K562 (cell line): ENCODE measurements at regions not wholly inside any gene's neighbourhood (a gene's known extent, or its start where the extent isn't known, plus 50 kb on each side); places are given as distances from the start of the nearest gene placed in this dataset.

Experiments used
- ATAC-seq: fragments of 200-7000 bp; cut with Tn5 transposase; 3 replicates; pipeline ENCODE4 v1.9.1; 2020; ENCODE audit warnings: moderate library complexity
- BruUV-seq: library from RNA; stranded (reverse); fragments of 400-500 nt; replicated peaks from 2 replicates; lab custom pipeline; 2021; lab: Mats Ljungman, UMichigan
- CTCF ChIA-PET: fragments of 300-600 bp; formaldehyde crosslinking; extraction: SDS; loops from one replicate; lab custom pipeline; 2021; ENCODE audit warnings: low intra/inter-chr PET ratio; lab: Yijun Ruan, JAX
- POLR2A ChIA-PET: fragments of 300-600, 350-650 bp; sonication (Branson Sonifier 250); formaldehyde crosslinking; extraction: SDS; loops from one replicate; lab custom pipeline; 2021; ENCODE audit warnings: antibody characterized with exemption, inconsistent platforms; lab: Yijun Ruan, JAX
- DNase-seq, 4 experiments: peaks; one replicate each; pipeline versions ENCODE4 v3.0.0 to v3.0.0-alpha.2; 2011 to 2018; ENCODE audit warnings: low spot score in 3 of 4, mixed read lengths in 3 of 4; ENCODE audit errors: extremely low read depth in 1 of 4
- FAIRE-seq: peaks from 2 replicates; lab custom pipeline; 2011; peaks lifted over from hg19 to GRCh38; lab: Jason Lieb, UNC
- H2AFZ ChIP-seq: 2 replicates; pipeline ENCODE4 v1.6.0; 2011; ENCODE audit warnings: low read depth, low read length, control low read depth, inconsistent platforms
- H3K27ac ChIP-seq: fragments of 200-600 bp; 3 replicates; pipeline ENCODE4 v1.8.0; 2011; ENCODE audit warnings: low read depth, mild to moderate bottlenecking, control low read depth, inconsistent platforms, low read length, moderate library complexity, mixed read lengths; ENCODE audit errors: extremely low read depth
- H3K27me3 ChIP-seq, 2 experiments: fragments of 300-600 bp in 1 of 2; 2 replicates in 1 of 2; 3 replicates in 1 of 2; pipeline versions ENCODE4 v1.6.0 to v1.8.0; 2011; ENCODE audit warnings: inconsistent platforms in 2 of 2, low read length in 2 of 2, mild to moderate bottlenecking in 1 of 2, mixed read lengths in 1 of 2, moderate library complexity in 1 of 2; ENCODE audit not compliant: control insufficient read depth in 2 of 2, insufficient read depth in 2 of 2
- H3K36me3 ChIP-seq: fragments of 300-600 bp; 3 replicates; pipeline ENCODE4 v1.8.0; 2011; ENCODE audit warnings: mild to moderate bottlenecking, low read length, inconsistent platforms; ENCODE audit not compliant: control insufficient read depth, insufficient read depth
- H3K4me1 ChIP-seq, 2 experiments: fragments of 200-600 bp in 1 of 2; replicated peaks in 1 of 2; 2 replicates in 1 of 2; 3 replicates in 1 of 2; pipeline versions ENCODE4 v1.5.1 to v1.8.0; 2011; ENCODE audit warnings: inconsistent platforms in 2 of 2, low read length in 2 of 2, mild to moderate bottlenecking in 1 of 2, mixed read lengths in 1 of 2, moderate library complexity in 1 of 2; ENCODE audit not compliant: control insufficient read depth in 2 of 2, insufficient read depth in 2 of 2
- H3K4me2 ChIP-seq: 2 replicates; pipeline ENCODE4 v1.6.1; 2011; ENCODE audit warnings: low read length, control low read depth, inconsistent platforms, mixed read lengths; ENCODE audit not compliant: insufficient read depth
- H3K4me3 ChIP-seq: fragments of 200-600 bp; sonication (generic), shearing (Covaris generic); 2 replicates; pipeline ENCODE4 v1.5.1; 2016; ENCODE audit warnings: control low read depth, inconsistent platforms
- H3K79me2 ChIP-seq: fragments of 200-600 bp; 3 replicates; pipeline ENCODE4 v1.8.0; 2011; ENCODE audit warnings: low read length, inconsistent platforms; ENCODE audit not compliant: control insufficient read depth, insufficient read depth
- H3K9ac ChIP-seq, 2 experiments: 2 replicates each; pipeline versions ENCODE4 v1.6.0 to v1.6.1; 2011; ENCODE audit warnings: low read depth in 2 of 2, low read length in 2 of 2, control low read depth in 1 of 2, inconsistent platforms in 1 of 2, mild to moderate bottlenecking in 1 of 2, mixed read lengths in 1 of 2; ENCODE audit not compliant: insufficient read depth in 1 of 2
- H3K9me1 ChIP-seq: one replicate; pipeline ENCODE4 v1.6.0; 2011; ENCODE audit warnings: inconsistent platforms, mild to moderate bottlenecking, low read length, moderate library complexity; ENCODE audit not compliant: control insufficient read depth, insufficient read depth
- H3K9me3 ChIP-seq: replicated peaks from 2 replicates; pipeline ENCODE4 v1.5.1; 2011; ENCODE audit warnings: low read depth, low read length, inconsistent platforms; ENCODE audit not compliant: control insufficient read depth, insufficient read depth
- H4K20me1 ChIP-seq: replicated peaks from 2 replicates; pipeline ENCODE4 v1.6.1; 2011; ENCODE audit warnings: low read length, inconsistent platforms, mixed read lengths; ENCODE audit not compliant: control insufficient read depth, insufficient read depth
- DNMT1 ChIP-seq: fragments of 450-650 bp; IDR thresholded peaks from 2 replicates; pipeline ENCODE4 v1.6.1; 2016; ENCODE audit warnings: antibody characterized with exemption, mild to moderate bottlenecking
- HSF4 ChIP-seq: fragments of 250-450 bp; sonication (Bioruptor Pico); IDR thresholded peaks from 2 replicates; pipeline ENCODE4 v2.1.2; 2022; ENCODE audit warnings: mild to moderate bottlenecking, moderate library complexity, borderline replicate concordance
- SIN3B ChIP-seq: fragments of 450-650 bp; IDR thresholded peaks from 2 replicates; pipeline ENCODE4 v1.6.1; 2017; ENCODE audit warnings: low read depth, mild to moderate bottlenecking, moderate library complexity
- TRIM24 ChIP-seq, 2 experiments: fragments of 450-650 bp; IDR thresholded peaks; 2 replicates each; pipeline ENCODE4 v1.6.1; 2016
- ZNF280A ChIP-seq: fragments of 450-650 bp; IDR thresholded peaks from 2 replicates; pipeline ENCODE4 v1.6.1; 2018; ENCODE audit warnings: mild to moderate bottlenecking, low read depth; ENCODE audit not compliant: partially characterized antibody
- WGBS: fragments of 100-300 bp; shearing (Covaris generic); methylation state at CpG from one replicate; pipeline ENCODE4 v1.1.6; 2016; ENCODE audit warnings: low coverage, mixed read lengths; ENCODE audit not compliant: insufficient coverage; ENCODE audit errors: missing lambda C conversion rate; 5-methylcytosine and 5-hydroxymethylcytosine counted together
- in situ Hi-C: fragments of 300-500 bp; cut with MboI; formaldehyde crosslinking; loops from 4 replicates; pipeline ENCODE4 v1.15.0; 2018; ENCODE audit warnings: inconsistent platforms, mixed read lengths
- intact Hi-C: fragments of 100-400 bp; cut with micrococcal nuclease; formaldehyde crosslinking; loops from 2 replicates; pipeline ENCODE4 v1.14.2; 2022
- TF ChIP-seq, protein P1 (sequence below), 2 experiments: fragments of 450-650 bp; IDR thresholded peaks; 2 replicates each; pipeline ENCODE4 v1.6.1; 2018; ENCODE audit warnings: mild to moderate bottlenecking in 2 of 2, low read depth in 1 of 2; ENCODE audit not compliant: partially characterized antibody in 2 of 2

- Histone ChIP-seq H2AFZ (no peak overlapping the region), H3K9ac (no peak overlapping the region), H4K20me1 (no peaks in the 10 kb centered on the region), H3K27me3 (no peaks in the 10 kb centered on the region)
- 29% methylated on average over 5 of the region's 5 CpGs for WGBS
- BruUV-seq: no TSS peak
- intact Hi-C loops: no loop called here
- no peak for TF ChIP-seq DNMT1
- TF ChIP-seq HSF4 (CRISPR knock-in tag): no peak
- TF ChIP-seq, all 486 proteins: peak for 0
- H3K9me1 ChIP-seq: no peaks in the 10 kb centered on the region
- DNase-seq (no peak), ATAC-seq (no peak), FAIRE-seq (no peak)
- CTCF ChIA-PET: no interaction called here
- in situ Hi-C loops: no loop called here
- no peaks in the 10 kb centered on the region for H3K36me3 ChIP-seq
- H3K4me2 ChIP-seq: no peak overlapping the region
- H3K79me2 ChIP-seq: no peaks in the 10 kb centered on the region
- no peak overlapping the region for H3K4me3 ChIP-seq
- POLR2A ChIA-PET: interaction anchor here (0.9 kb wide), 1 partner anchor 31 kb away, joined by 3 read pairs; no protein-coding TSS in a partner anchor
- no peaks in the 10 kb centered on the region for H3K4me1 ChIP-seq
- 0 out of 2 replicates have a peak, but pooled peaks cover 3% of the 10 kb centered on the region for H3K9me3 ChIP-seq
- H3K27ac ChIP-seq: no peak overlapping the region
These were observed 307.0 kb upstream of the PRDM1 start for GRCh38 chr6:105779110-105779509.

DNA sequence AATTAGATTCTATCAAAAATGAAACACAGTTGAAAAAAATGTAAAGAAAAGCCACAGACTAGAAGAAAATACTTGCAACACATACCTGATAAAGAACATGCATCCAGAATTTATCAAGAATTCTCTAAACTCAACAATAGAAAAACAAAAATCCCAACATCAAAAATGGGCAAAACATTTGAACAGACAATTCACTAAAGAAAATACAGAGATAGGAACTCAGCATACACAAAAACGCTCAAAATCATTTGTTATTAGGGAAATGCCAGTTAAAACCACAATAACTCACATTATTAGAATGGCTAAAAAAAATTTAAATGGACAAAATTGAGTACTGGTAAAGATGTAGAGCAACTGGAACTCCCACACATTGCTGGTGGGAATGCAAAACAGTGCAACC, 311.0 kb upstream of the PRDM1 start:
- H3K27me3 ChIP-seq: no peaks in the 10 kb centered on the region
- WGBS: 0% methylated on average over 1 of the region's 1 CpG
- H3K9ac ChIP-seq: no peak overlapping the region
- ATAC-seq: no peak
- in situ Hi-C loops: no loop called here
- no peaks in the 10 kb centered on the region for H3K79me2 ChIP-seq
- H2AFZ ChIP-seq: no peak overlapping the region
- POLR2A ChIA-PET: interaction anchor here (1.7 kb wide), 1 partner anchor 11 kb away, joined by 7 read pairs; no protein-coding TSS in a partner anchor
- BruUV-seq: no TSS peak
- intact Hi-C loops: no loop called here
- H3K27ac ChIP-seq: no peak overlapping the region
- FAIRE-seq: no peak
- no peaks in the 10 kb centered on the region for H4K20me1 ChIP-seq
- no peak overlapping the region for H3K4me2 ChIP-seq
- TF ChIP-seq, protein P1, sequence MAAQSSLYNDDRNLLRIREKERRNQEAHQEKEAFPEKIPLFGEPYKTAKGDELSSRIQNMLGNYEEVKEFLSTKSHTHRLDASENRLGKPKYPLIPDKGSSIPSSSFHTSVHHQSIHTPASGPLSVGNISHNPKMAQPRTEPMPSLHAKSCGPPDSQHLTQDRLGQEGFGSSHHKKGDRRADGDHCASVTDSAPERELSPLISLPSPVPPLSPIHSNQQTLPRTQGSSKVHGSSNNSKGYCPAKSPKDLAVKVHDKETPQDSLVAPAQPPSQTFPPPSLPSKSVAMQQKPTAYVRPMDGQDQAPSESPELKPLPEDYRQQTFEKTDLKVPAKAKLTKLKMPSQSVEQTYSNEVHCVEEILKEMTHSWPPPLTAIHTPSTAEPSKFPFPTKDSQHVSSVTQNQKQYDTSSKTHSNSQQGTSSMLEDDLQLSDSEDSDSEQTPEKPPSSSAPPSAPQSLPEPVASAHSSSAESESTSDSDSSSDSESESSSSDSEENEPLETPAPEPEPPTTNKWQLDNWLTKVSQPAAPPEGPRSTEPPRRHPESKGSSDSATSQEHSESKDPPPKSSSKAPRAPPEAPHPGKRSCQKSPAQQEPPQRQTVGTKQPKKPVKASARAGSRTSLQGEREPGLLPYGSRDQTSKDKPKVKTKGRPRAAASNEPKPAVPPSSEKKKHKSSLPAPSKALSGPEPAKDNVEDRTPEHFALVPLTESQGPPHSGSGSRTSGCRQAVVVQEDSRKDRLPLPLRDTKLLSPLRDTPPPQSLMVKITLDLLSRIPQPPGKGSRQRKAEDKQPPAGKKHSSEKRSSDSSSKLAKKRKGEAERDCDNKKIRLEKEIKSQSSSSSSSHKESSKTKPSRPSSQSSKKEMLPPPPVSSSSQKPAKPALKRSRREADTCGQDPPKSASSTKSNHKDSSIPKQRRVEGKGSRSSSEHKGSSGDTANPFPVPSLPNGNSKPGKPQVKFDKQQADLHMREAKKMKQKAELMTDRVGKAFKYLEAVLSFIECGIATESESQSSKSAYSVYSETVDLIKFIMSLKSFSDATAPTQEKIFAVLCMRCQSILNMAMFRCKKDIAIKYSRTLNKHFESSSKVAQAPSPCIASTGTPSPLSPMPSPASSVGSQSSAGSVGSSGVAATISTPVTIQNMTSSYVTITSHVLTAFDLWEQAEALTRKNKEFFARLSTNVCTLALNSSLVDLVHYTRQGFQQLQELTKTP (IDR thresholded peaks at IDR 0.05; ENCODE audit: low read depth in 1 of 2, partially characterized antibody in 2 of 2): peak in 1 of 2 experiments; percentile 99
- peak; percentile 35 for TF ChIP-seq ZNF280A
- TF ChIP-seq SIN3B: no peak
- TF ChIP-seq TRIM24 (IDR thresholded peaks at IDR 0.05): peak in 1 of 2 experiments; percentile 25; a peak in 1 of 4 replicates
- H3K4me3 ChIP-seq: no peak overlapping the region
- H3K9me1 ChIP-seq: no peaks in the 10 kb centered on the region
- CTCF ChIA-PET: no interaction called here
- H3K36me3 ChIP-seq: no peaks in the 10 kb centered on the region
- H3K9me3 ChIP-seq: 0 out of 2 replicates have a peak, but pooled peaks cover 3% of the 10 kb centered on the region
- no peak for DNase-seq
- no peaks in the 10 kb centered on the region for H3K4me1 ChIP-seq
